Calu3 (cell line): ENCODE measurements at regions not wholly inside any gene's neighbourhood (a gene's known extent, or its start where the extent isn't known, plus 50 kb on each side); places are given as distances from the start of the nearest gene placed in this dataset.

Experiments
- BruUV-seq: library from RNA; stranded (reverse); fragments of 400-500 nt; replicated peaks from 2 replicates; lab custom pipeline; 2021; lab: Mats Ljungman, UMichigan
- CTCF ChIA-PET: fragments of 300-600 bp; sonication (Branson Sonifier 250); formaldehyde crosslinking; loops from one replicate; lab custom pipeline; 2022; ENCODE audit warnings: antibody characterized with exemption; lab: Charles Lee
- DNase-seq: peaks from one replicate; pipeline ENCODE4 v3.0.0; 2022
- H3K27ac Mint-ChIP-seq: one replicate; pipeline ENCODE4 v1.8.0; 2022; ENCODE audit warnings: mixed read lengths; ENCODE audit not compliant: unreplicated experiment
- H3K27me3 Mint-ChIP-seq: one replicate; pipeline ENCODE4 v1.8.0; 2022; ENCODE audit warnings: mixed read lengths; ENCODE audit not compliant: unreplicated experiment
- H3K36me3 Mint-ChIP-seq: one replicate; pipeline ENCODE4 v1.8.0; 2022; ENCODE audit warnings: mild to moderate bottlenecking, moderate library complexity, mixed read lengths; ENCODE audit not compliant: insufficient read depth, unreplicated experiment
- H3K4me1 Mint-ChIP-seq: one replicate; pipeline ENCODE4 v1.8.0; 2022; ENCODE audit warnings: mild to moderate bottlenecking, low read depth, mixed read lengths; ENCODE audit not compliant: unreplicated experiment
- H3K4me3 Mint-ChIP-seq: one replicate; pipeline ENCODE4 v1.8.0; 2022; ENCODE audit warnings: mild to moderate bottlenecking, low read depth, moderate library complexity, mixed read lengths; ENCODE audit not compliant: unreplicated experiment
- H3K9me3 Mint-ChIP-seq: one replicate; pipeline ENCODE4 v1.8.0; 2022; ENCODE audit warnings: low read depth, mixed read lengths; ENCODE audit not compliant: unreplicated experiment
- intact Hi-C: fragments of 100-400 bp; cut with micrococcal nuclease; formaldehyde crosslinking; loops from one replicate; pipeline ENCODE4 v1.10.0; 2022; ENCODE audit not compliant: unreplicated experiment
- TF ChIP-seq, protein P1 (sequence below): fragments of 200-600 bp; IDR thresholded peaks from one replicate; pipeline ENCODE4 v1.8.0; 2022; ENCODE audit warnings: antibody characterized with exemption; ENCODE audit not compliant: unreplicated experiment

DNA sequence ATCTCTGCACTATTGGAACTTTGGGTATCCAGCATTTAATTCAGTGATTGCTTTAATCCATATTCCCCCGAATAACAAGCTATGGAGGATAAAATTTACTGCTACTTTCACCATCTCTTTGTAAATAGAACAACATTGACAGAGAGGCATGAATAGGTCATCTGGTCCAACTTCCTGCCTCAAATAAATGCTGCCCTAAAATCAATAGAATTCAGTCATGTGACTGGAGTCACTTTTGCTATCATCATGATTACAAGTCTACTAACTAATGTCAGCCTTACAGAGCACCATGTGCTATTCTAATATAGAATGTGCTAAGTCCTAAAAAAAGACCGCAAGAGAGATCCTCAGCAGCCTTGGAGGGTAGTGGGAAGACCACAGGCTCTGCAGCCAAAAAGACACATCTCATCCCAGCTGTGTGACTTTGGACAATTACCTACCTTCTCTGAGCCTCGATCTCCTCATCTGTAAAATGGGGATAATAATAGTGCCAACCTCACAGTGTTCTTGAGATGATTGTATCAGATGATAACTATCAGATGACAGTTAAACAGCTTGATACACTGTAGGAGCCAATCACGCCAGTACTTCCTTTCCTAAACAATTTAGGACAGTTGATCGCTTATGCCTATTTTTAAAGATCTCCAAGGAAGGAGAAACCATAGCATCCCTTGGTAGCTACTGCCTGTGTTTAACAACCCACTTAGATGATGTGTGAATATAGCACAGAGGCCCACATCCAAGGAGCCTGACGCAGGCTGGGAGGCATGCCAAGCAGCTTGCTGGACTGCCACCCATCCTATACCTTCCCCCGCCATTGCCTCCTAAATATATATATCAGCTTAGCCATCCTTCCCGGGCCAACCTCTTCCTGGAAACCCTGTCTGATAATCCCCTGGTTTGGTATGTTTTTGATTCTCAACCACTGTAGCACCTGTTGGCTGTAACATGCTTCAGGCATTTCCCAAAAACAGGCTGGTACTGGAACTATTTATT, 77.3 kb upstream of the PHF21A start:
- Mint-ChIP-seq H3K9me3 (no peaks in the 10 kb centered on the region), H3K36me3 (no peaks in the 10 kb centered on the region), H3K4me3 (no peak overlapping the region), H3K27ac (peak overlapping the region; percentile 21), H3K27me3 (peaks cover 82% of the 10 kb centered on the region), H3K4me1 (peaks cover 8% of the 10 kb centered on the region)
- intact Hi-C loops = no loop called here
- TF ChIP-seq, protein P1, sequence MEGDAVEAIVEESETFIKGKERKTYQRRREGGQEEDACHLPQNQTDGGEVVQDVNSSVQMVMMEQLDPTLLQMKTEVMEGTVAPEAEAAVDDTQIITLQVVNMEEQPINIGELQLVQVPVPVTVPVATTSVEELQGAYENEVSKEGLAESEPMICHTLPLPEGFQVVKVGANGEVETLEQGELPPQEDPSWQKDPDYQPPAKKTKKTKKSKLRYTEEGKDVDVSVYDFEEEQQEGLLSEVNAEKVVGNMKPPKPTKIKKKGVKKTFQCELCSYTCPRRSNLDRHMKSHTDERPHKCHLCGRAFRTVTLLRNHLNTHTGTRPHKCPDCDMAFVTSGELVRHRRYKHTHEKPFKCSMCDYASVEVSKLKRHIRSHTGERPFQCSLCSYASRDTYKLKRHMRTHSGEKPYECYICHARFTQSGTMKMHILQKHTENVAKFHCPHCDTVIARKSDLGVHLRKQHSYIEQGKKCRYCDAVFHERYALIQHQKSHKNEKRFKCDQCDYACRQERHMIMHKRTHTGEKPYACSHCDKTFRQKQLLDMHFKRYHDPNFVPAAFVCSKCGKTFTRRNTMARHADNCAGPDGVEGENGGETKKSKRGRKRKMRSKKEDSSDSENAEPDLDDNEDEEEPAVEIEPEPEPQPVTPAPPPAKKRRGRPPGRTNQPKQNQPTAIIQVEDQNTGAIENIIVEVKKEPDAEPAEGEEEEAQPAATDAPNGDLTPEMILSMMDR = no peak
- CTCF ChIA-PET = no interaction called here
- no TSS peak for BruUV-seq
- DNase-seq = no peak

- no peak for DNase-seq
These were observed 76.2 kb upstream of the PHF21A start for GRCh38 chr11:46197421-46197820.

DNA sequence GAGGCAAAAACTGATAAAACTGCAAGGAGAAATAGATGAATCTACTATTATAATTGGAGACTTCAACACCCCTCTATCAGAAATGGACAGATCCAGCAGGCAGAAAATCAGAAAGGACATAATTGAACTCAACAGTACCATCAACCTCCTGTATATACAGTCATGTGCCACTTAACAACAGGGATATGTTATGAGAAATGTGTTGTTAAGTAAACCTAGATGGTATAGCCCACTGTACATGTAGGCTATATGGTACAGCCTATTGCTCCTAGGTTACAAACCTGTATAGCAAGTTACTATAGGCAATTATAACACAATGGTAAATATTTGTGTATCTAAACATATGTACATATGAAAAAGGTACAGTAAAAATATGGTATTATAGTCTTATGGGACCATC, 66.8 kb upstream of the PHF21A start:
- peaks cover 97% of the 10 kb centered on the region for H3K27me3 Mint-ChIP-seq
- intact Hi-C loops = loop anchor here (2.0 kb wide), 1 partner anchor 29 kb away; no protein-coding TSS in a partner anchor
- no TSS peak for BruUV-seq
- CTCF ChIA-PET = interaction anchor here (0.6 kb wide), 1 partner anchor 9 kb away, joined by 5 read pairs; no protein-coding TSS in a partner anchor
- H3K36me3 Mint-ChIP-seq = no peaks in the 10 kb centered on the region
- H3K4me3 Mint-ChIP-seq = no peak overlapping the region
- H3K4me1 Mint-ChIP-seq = peaks cover 8% of the 10 kb centered on the region
- DNase-seq = no peak
- TF ChIP-seq, protein P1 = no peak
- no peaks in the 10 kb centered on the region for H3K9me3 Mint-ChIP-seq
- no peak overlapping the region for H3K27ac Mint-ChIP-seq

More at GRCh38 chr11:46197421-46197820, 76.2 kb upstream of the PHF21A start:
- Mint-ChIP-seq H3K27me3 (peaks cover 82% of the 10 kb centered on the region), H3K4me3 (no peak overlapping the region), H3K27ac (no peak overlapping the region), H3K9me3 (no peaks in the 10 kb centered on the region), H3K4me1 (peaks cover 8% of the 10 kb centered on the region), H3K36me3 (no peaks in the 10 kb centered on the region)
- TF ChIP-seq, protein P1 = no peak
- CTCF ChIA-PET = no interaction called here
- no TSS peak for BruUV-seq
- intact Hi-C loops = no loop called here

- TF ChIP-seq, protein P1 = no peak
- Mint-ChIP-seq H3K4me3 (no peak overlapping the region), H3K4me1 (peaks cover 8% of the 10 kb centered on the region), H3K27me3 (peaks cover 100% of the 10 kb centered on the region), H3K36me3 (no peaks in the 10 kb centered on the region), H3K9me3 (peaks cover 3% of the 10 kb centered on the region), H3K27ac (no peak overlapping the region)
- no TSS peak for BruUV-seq
- intact Hi-C loops = no loop called here
- CTCF ChIA-PET = interaction anchor here (0.6 kb wide), 1 partner anchor 82 kb away, joined by 3 read pairs; no protein-coding TSS in a partner anchor
- peak; percentile 8 for DNase-seq
These were observed 62.6 kb upstream of the PHF21A start for GRCh38 chr11:46183819-46184218.
